ENCODE measurements at regions not wholly inside any gene's neighbourhood (a gene's known extent, or its start where the extent isn't known, plus 50 kb on each side); places are given as distances from the start of the nearest gene placed in this dataset.

DNA sequence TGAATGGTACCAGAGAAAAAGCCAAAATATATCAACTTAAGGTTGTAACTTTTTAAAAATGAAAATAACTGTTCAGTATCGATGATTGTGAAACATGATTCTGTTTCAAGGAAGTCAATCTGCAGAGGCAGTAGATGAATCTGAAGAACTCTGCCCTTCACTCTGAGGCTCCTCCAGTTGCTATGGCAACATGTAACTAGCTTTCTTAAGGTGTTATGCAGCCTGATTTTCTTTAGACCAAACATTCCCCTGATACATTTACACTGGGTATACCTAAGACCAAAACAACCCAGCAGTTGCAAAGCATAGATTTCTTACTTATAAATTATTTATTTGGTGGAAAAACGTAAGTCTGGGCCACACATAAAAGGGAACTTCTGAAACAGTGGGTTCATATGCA, 133.6 kb upstream of the RASGEF1B start:
- TF ChIP-seq POLR2A (IDR thresholded peaks at IDR 0.05; ENCODE audit: control extremely low read depth in 1 of 2, low read depth in 2 of 2, low read length in 2 of 2) (no peak), EZH2 (IDR thresholded peaks at IDR 0.05; ENCODE audit: low read depth, low read length, severe bottlenecking) (no peak), CHD2 (IDR thresholded peaks at IDR 0.05; ENCODE audit: low read length) (no peak), CREB1 (IDR thresholded peaks at IDR 0.05) (no peak), ASH2L (IDR thresholded peaks at IDR 0.05; ENCODE audit: low read length) (no peak), HDAC2 (IDR thresholded peaks at IDR 0.05; ENCODE audit: borderline replicate concordance in 1 of 2, low read depth in 2 of 2, low read length in 2 of 2) (no peak)
- TF ChIP-seq, protein P1, sequence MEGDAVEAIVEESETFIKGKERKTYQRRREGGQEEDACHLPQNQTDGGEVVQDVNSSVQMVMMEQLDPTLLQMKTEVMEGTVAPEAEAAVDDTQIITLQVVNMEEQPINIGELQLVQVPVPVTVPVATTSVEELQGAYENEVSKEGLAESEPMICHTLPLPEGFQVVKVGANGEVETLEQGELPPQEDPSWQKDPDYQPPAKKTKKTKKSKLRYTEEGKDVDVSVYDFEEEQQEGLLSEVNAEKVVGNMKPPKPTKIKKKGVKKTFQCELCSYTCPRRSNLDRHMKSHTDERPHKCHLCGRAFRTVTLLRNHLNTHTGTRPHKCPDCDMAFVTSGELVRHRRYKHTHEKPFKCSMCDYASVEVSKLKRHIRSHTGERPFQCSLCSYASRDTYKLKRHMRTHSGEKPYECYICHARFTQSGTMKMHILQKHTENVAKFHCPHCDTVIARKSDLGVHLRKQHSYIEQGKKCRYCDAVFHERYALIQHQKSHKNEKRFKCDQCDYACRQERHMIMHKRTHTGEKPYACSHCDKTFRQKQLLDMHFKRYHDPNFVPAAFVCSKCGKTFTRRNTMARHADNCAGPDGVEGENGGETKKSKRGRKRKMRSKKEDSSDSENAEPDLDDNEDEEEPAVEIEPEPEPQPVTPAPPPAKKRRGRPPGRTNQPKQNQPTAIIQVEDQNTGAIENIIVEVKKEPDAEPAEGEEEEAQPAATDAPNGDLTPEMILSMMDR (IDR thresholded peaks at IDR 0.05; ENCODE audit: control extremely low read depth in 1 of 3, insufficient read depth in 1 of 3, low read depth in 1 of 3, low read length in 3 of 3) = no peak

Measured in H1 (cell line).